ENCODE measurements at regions not wholly inside any gene's neighbourhood (a gene's known extent, or its start where the extent isn't known, plus 50 kb on each side); places are given as distances from the start of the nearest gene placed in this dataset.

- intact Hi-C loops (cut with DNase I; ENCODE audit: low total_unique reads), result no loop called here
Observed at GRCh38 chrX:55167124-55167803, 52.9 kb upstream of the PAGE5 start.

DNA sequence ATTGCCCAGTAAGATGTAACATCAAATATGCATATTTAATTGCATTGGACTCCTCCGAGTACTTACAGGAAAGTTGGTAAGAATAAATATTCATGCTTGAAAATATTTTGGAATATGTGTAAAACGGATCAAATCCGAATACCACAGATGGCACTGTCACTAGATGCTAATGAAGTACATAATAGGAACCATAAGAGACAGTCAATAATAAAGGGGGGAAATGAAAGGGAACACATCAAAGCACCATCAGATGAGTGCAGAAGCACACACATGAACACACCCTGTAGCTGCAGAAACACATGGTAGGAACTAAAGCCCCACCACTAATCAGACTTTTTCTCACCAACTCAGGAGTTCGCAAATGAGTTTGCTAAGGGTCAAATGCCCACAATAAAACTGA, 52.2 kb upstream of the PAGE5 start:
- Histone ChIP-seq H3K4me1 (no peaks in the 10 kb centered on the region), H3K27ac (no peak overlapping the region), H3K9me3 (no peaks in the 10 kb centered on the region), H3K4me3 (no peak overlapping the region), H3K27me3 (peaks cover 0 to 19% of the 10 kb centered on the region in 2 donors), H3K36me3 (no peaks in the 10 kb centered on the region)
- intact Hi-C loops (cut with DNase I; ENCODE audit: low total_unique reads), result no loop called here
- TF ChIP-seq POLR2AphosphoS5 (IDR thresholded peaks at IDR 0.05), result no peak
- TF ChIP-seq, protein P1, sequence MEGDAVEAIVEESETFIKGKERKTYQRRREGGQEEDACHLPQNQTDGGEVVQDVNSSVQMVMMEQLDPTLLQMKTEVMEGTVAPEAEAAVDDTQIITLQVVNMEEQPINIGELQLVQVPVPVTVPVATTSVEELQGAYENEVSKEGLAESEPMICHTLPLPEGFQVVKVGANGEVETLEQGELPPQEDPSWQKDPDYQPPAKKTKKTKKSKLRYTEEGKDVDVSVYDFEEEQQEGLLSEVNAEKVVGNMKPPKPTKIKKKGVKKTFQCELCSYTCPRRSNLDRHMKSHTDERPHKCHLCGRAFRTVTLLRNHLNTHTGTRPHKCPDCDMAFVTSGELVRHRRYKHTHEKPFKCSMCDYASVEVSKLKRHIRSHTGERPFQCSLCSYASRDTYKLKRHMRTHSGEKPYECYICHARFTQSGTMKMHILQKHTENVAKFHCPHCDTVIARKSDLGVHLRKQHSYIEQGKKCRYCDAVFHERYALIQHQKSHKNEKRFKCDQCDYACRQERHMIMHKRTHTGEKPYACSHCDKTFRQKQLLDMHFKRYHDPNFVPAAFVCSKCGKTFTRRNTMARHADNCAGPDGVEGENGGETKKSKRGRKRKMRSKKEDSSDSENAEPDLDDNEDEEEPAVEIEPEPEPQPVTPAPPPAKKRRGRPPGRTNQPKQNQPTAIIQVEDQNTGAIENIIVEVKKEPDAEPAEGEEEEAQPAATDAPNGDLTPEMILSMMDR (IDR thresholded peaks at IDR 0.05), result no peak
- no peak for TF ChIP-seq POLR2A (IDR thresholded peaks at IDR 0.05)
- DNase-seq (ENCODE audit: low spot score in 2 of 2), result no peak

More at GRCh38 chrX:55167124-55167803, 52.9 kb upstream of the PAGE5 start:
- Histone ChIP-seq H3K27ac (no peak overlapping the region), H3K36me3 (no peaks in the 10 kb centered on the region), H3K9me3 (no peaks in the 10 kb centered on the region), H3K4me1 (no peaks in the 10 kb centered on the region), H3K4me3 (no peak overlapping the region), H3K27me3 (peaks cover 0 to 19% of the 10 kb centered on the region in 2 donors)
- TF ChIP-seq, protein P1 (IDR thresholded peaks at IDR 0.05), result no peak
- TF ChIP-seq POLR2A (IDR thresholded peaks at IDR 0.05) (no peak), POLR2AphosphoS5 (IDR thresholded peaks at IDR 0.05) (no peak)
- DNase-seq (ENCODE audit: low spot score in 2 of 2), result no peak

GRCh38 chrX:55169782-55170181, 50.4 kb upstream of the PAGE5 start:
- Histone ChIP-seq H3K36me3 (no peaks in the 10 kb centered on the region), H3K27ac (no peak overlapping the region), H3K4me3 (no peak overlapping the region), H3K4me1 (no peaks in the 10 kb centered on the region), H3K27me3 (peaks cover 0 to 13% of the 10 kb centered on the region in 2 donors), H3K9me3 (no peaks in the 10 kb centered on the region)
- TF ChIP-seq POLR2AphosphoS5 (IDR thresholded peaks at IDR 0.05), result no peak
- TF ChIP-seq, protein P1 (IDR thresholded peaks at IDR 0.05), result no peak
- TF ChIP-seq POLR2A (IDR thresholded peaks at IDR 0.05), result no peak
- DNase-seq (ENCODE audit: low spot score in 2 of 2), result no peak
- intact Hi-C loops (cut with DNase I; ENCODE audit: low total_unique reads), result no loop called here
